HepG2 (cell line): ENCODE measurements at regions not wholly inside any gene's neighbourhood (a gene's known extent, or its start where the extent isn't known, plus 50 kb on each side); places are given as distances from the start of the nearest gene placed in this dataset.

ENCODE experiments used
- ATAC-seq: fragments of 200-7000 bp; cut with Tn5 transposase; 3 replicates; pipeline ENCODE4 v1.9.1; 2020; ENCODE audit warnings: mild to moderate bottlenecking, moderate library complexity
- BruUV-seq: library from RNA; stranded (reverse); fragments of 400-500 nt; replicated peaks from 2 replicates; lab custom pipeline; 2021; lab: Mats Ljungman, UMichigan
- CTCF ChIA-PET: fragments of 300-600 bp; formaldehyde crosslinking; extraction: SDS; loops from one replicate; lab custom pipeline; 2021; ENCODE audit warnings: low total read pairs, inconsistent platforms, low intra/inter-chr PET ratio; lab: Yijun Ruan, JAX
- POLR2A ChIA-PET: fragments of 350-600 bp; sonication (Branson Sonifier 250); formaldehyde crosslinking; loops from one replicate; lab custom pipeline; 2020; ENCODE audit warnings: antibody characterized with exemption, inconsistent platforms; lab: Yijun Ruan, JAX
- DNase-seq: peaks from one replicate; pipeline ENCODE4 v3.0.0-alpha.2; 2015; ENCODE audit warnings: low spot score
- FAIRE-seq: peaks from 3 replicates; lab custom pipeline; 2011; peaks lifted over from hg19 to GRCh38; lab: Jason Lieb, UNC
- H2AFZ ChIP-seq: one replicate; pipeline ENCODE4 v1.6.1; 2011; ENCODE audit warnings: low read length, inconsistent platforms
- H3K27ac ChIP-seq: fragments of 300-600 bp; 3 replicates; pipeline ENCODE4 v1.8.0; 2011; ENCODE audit warnings: mixed run types, mild to moderate bottlenecking, mixed read lengths, low read length, inconsistent platforms; ENCODE audit not compliant: insufficient read depth; ENCODE audit errors: extremely low read length
- H3K27me3 ChIP-seq, 2 experiments: fragments of 200-600 bp in 1 of 2; 2 replicates in 1 of 2; 3 replicates in 1 of 2; pipeline versions ENCODE4 v1.6.0 to v1.8.0; 2011; ENCODE audit warnings: low read length in 2 of 2, mild to moderate bottlenecking in 2 of 2, moderate library complexity in 2 of 2, inconsistent platforms in 1 of 2; ENCODE audit not compliant: insufficient read depth in 2 of 2, control insufficient read depth in 1 of 2
- H3K36me3 ChIP-seq, 2 experiments: fragments of 200-600 bp in 1 of 2; replicated peaks in 1 of 2; 2 replicates in 1 of 2; 3 replicates in 1 of 2; pipeline versions ENCODE4 v1.5.1 to v1.8.0; 2011; ENCODE audit warnings: low read length in 2 of 2, inconsistent platforms in 1 of 2; ENCODE audit not compliant: insufficient read depth in 2 of 2, control insufficient read depth in 1 of 2
- H3K4me1 ChIP-seq: 2 replicates; pipeline ENCODE4 v1.5.1; 2012; ENCODE audit warnings: low read length, inconsistent platforms; ENCODE audit not compliant: insufficient read depth
- H3K4me2 ChIP-seq: 2 replicates; pipeline ENCODE4 v1.6.0; 2011; ENCODE audit warnings: low read depth, low read length, inconsistent platforms
- H3K4me3 ChIP-seq, 3 experiments: fragments of 200-600 bp in 1 of 3; sonication (generic), shearing (Covaris generic) in 1 of 3; replicated peaks in 1 of 3; 2 replicates each; pipeline ENCODE4 v1.5.1; 2011 to 2016; ENCODE audit warnings: low read length in 3 of 3, inconsistent platforms in 2 of 3, low read depth in 2 of 3, mild to moderate bottlenecking in 2 of 3, control low read depth in 1 of 3, mixed read lengths in 1 of 3; ENCODE audit not compliant: insufficient read depth in 1 of 3
- H3K79me2 ChIP-seq: one replicate; pipeline ENCODE4 v1.6.1; 2011; ENCODE audit warnings: low read length, inconsistent platforms; ENCODE audit not compliant: insufficient read depth
- H3K9ac ChIP-seq: 2 replicates; pipeline ENCODE4 v1.6.0; 2011; ENCODE audit warnings: mild to moderate bottlenecking, low read depth, low read length, inconsistent platforms; ENCODE audit not compliant: insufficient read depth
- H3K9me3 ChIP-seq: 2 replicates; pipeline ENCODE4 v1.5.1; 2012; ENCODE audit warnings: mild to moderate bottlenecking, low read length
- H4K20me1 ChIP-seq: 2 replicates; pipeline ENCODE4 v1.6.0; 2011; ENCODE audit warnings: inconsistent platforms, mild to moderate bottlenecking, low read length, moderate library complexity; ENCODE audit not compliant: insufficient read depth
- CEBPB ChIP-seq: IDR thresholded peaks from 2 replicates; pipeline ENCODE4 v1.6.1; 2011; ENCODE audit warnings: low read depth, low read length, improper control_type of control experiment, borderline replicate concordance
- HIVEP1 ChIP-seq: sonication (generic); formaldehyde crosslinking; IDR thresholded peaks from 2 replicates; pipeline ENCODE4 v1.4.0; 2020; ENCODE audit warnings: mild to moderate bottlenecking, missing genetic modification reagents
- MAFG ChIP-seq: sonication (generic); formaldehyde crosslinking; IDR thresholded peaks from 2 replicates; pipeline ENCODE4 v1.5.1; 2020; ENCODE audit warnings: mild to moderate bottlenecking, missing genetic modification reagents
- MEIS1 ChIP-seq: sonication (generic); formaldehyde crosslinking; IDR thresholded peaks from 2 replicates; pipeline ENCODE4 v1.9.0; 2021; ENCODE audit warnings: mild to moderate bottlenecking, missing genetic modification reagents, moderate library complexity, borderline replicate concordance
- NR2C2 ChIP-seq: sonication (generic); formaldehyde crosslinking; IDR thresholded peaks from 2 replicates; pipeline ENCODE4 v1.4.0; 2020; ENCODE audit warnings: missing genetic modification reagents, mild to moderate bottlenecking, moderate library complexity, borderline replicate concordance
- ZNF326 ChIP-seq: sonication (generic); formaldehyde crosslinking; IDR thresholded peaks from 2 replicates; pipeline ENCODE4 v1.4.0; 2020; ENCODE audit warnings: missing genetic modification reagents, borderline replicate concordance
- ZNF660 ChIP-seq: sonication (generic); formaldehyde crosslinking; IDR thresholded peaks from 2 replicates; pipeline ENCODE4 v1.5.1; 2020; ENCODE audit warnings: mild to moderate bottlenecking, low read depth, missing genetic modification reagents, borderline replicate concordance
- ZNF850 ChIP-seq: sonication (generic); formaldehyde crosslinking; conservative IDR thresholded peaks from 2 replicates; pipeline ENCODE4 v1.9.0; 2021; ENCODE audit warnings: mild to moderate bottlenecking, missing genetic modification reagents
- WGBS: methylation state at CpG from one replicate; pipeline ENCODE4 v1.1.6; 2017; ENCODE audit warnings: low lambda C conversion rate; 5-methylcytosine and 5-hydroxymethylcytosine counted together
- in situ Hi-C: cut with HindIII; loops from 2 replicates; pipeline ENCODE4 v1.10.0; 2017; ENCODE audit warnings: low pct_unique_long_range_greater_than_20kb; ENCODE audit not compliant: extremely low pct_ligation_motif_present
- intact Hi-C: fragments of 100-400 bp; cut with micrococcal nuclease; formaldehyde crosslinking; loops from one replicate; pipeline ENCODE4 v1.10.0; 2022; ENCODE audit not compliant: unreplicated experiment

DNA sequence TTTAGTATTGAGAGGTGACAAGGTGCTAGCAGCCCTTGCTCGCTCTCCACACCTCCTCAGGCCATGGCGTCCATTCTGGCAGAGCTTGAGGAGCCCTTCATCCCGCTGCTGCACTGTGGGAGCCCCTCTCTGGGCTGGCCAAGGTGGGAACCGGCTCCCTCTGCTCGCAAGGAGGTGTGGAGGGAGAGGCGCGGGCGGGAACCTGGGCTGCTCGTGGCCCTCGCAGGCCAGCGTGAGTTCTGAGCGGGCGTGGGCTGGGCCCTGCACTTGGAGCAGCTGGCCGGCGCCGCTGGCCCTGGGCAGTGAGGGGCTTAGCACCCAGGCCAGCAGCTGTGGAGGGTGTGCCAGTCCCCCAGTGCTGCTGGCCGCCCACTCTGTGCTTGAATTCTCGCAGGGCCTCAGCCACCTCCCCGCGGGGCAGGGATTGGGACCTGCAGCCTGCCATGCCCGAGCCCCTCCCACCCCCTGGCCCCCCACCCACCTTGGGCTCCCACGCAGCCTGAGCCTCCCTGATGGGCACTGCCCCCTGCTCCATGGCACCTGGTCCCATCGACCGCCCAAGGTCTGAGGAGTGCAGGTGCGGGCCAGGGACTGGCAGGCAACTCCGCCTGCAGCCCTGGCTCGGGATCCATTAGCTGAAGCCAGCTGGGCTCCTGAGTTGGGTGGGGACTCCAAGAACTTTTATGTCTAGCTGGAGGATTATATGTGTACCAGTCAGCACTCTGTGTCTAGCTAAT lies 785.2 kb downstream of the DIPK2A start:
- Histone ChIP-seq H3K27me3 (no peaks in the 10 kb centered on the region), H4K20me1 (no peaks in the 10 kb centered on the region), H3K4me3 (no peak overlapping the region), H3K9ac (no peak overlapping the region)
- peak; percentile 63; the same call in 1 of the 2 replicates for TF ChIP-seq ZNF850 (CRISPR knock-in tag)
- TF ChIP-seq HIVEP1 (CRISPR knock-in tag): no peak
- TF ChIP-seq, all 625 proteins: peak for 1
- ChIA-PET CTCF (no interaction called here), POLR2A (no interaction called here)
- BruUV-seq: no TSS peak
- no peaks in the 10 kb centered on the region for H3K4me1 ChIP-seq
- intact Hi-C loops: no loop called here
- ATAC-seq (no peak), FAIRE-seq (no peak), DNase-seq (no peak)
- H3K27ac ChIP-seq: no peak overlapping the region
- in situ Hi-C loops: loop anchor here (25.0 kb wide), 1 partner anchor 870 kb away; no protein-coding TSS in a partner anchor
- no peaks in the 10 kb centered on the region for H3K36me3 ChIP-seq
- H3K9me3 ChIP-seq: no peaks in the 10 kb centered on the region
- H2AFZ ChIP-seq: no peak overlapping the region
- no peaks in the 10 kb centered on the region for H3K79me2 ChIP-seq
- 19% methylated on average over 3 of the region's 27 CpGs for WGBS
- H3K4me2 ChIP-seq: no peak overlapping the region

DNA sequence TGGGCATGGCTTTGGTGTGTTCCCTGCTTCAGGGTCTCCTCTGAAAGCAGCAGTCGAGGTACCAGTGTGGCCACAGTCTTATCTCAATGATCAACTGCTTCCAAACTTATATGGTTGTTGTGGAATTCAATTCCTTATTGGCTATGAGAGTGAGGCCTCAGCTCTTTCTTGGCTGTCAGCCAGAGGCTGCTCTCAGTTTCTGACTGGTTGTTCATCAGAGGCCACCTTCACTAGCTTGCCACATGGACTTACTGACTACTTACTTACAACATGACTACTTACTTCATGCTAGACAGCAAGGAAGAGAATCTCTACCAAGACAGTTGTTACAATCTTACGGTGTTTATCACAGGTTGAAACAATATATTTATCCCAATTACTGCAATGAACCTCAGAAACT lies 789.2 kb downstream of the DIPK2A start:
- DNase-seq: no peak
- in situ Hi-C loops: loop anchor here (25.0 kb wide), 1 partner anchor 874 kb away; no protein-coding TSS in a partner anchor

More for the DNA sequence above, 789.2 kb downstream of the DIPK2A start:
- FAIRE-seq (no peak), ATAC-seq (no peak)
- H3K9me3 ChIP-seq: no peaks in the 10 kb centered on the region
- no peaks in the 10 kb centered on the region for H4K20me1 ChIP-seq
- no peak overlapping the region for H3K4me3 ChIP-seq
- H3K4me1 ChIP-seq: no peaks in the 10 kb centered on the region
- H3K27ac ChIP-seq: no peak overlapping the region
- ChIA-PET POLR2A (no interaction called here), CTCF (no interaction called here)
- no peaks in the 10 kb centered on the region for H3K36me3 ChIP-seq
- H3K79me2 ChIP-seq: no peaks in the 10 kb centered on the region
- no peak overlapping the region for H3K4me2 ChIP-seq
- intact Hi-C loops: no loop called here
- H2AFZ ChIP-seq: no peak overlapping the region
- H3K9ac ChIP-seq: no peak overlapping the region
- H3K27me3 ChIP-seq: no peaks in the 10 kb centered on the region; a peak in 1 of 5 replicates
- TF ChIP-seq NR2C2 (CRISPR knock-in tag) (no peak), ZNF660 (no peak), MAFG (CRISPR knock-in tag) (no peak), CEBPB (no peak), MEIS1 (CRISPR knock-in tag) (no peak), ZNF326 (no peak)
- BruUV-seq: no TSS peak
- WGBS: 0% methylated on average over 2 of the region's 2 CpGs
